ENCODE measurements at regions not wholly inside any gene's neighbourhood (a gene's known extent, or its start where the extent isn't known, plus 50 kb on each side); places are given as distances from the start of the nearest gene placed in this dataset.

GRCh38 chr12:42648061-42648460 is 58.5 kb upstream of the PRICKLE1 start:
- Histone ChIP-seq H3K4me3 (ENCODE audit: low read length) (no peak overlapping the region), H3K36me3 (ENCODE audit: insufficient read depth, low read length) (no peaks in the 10 kb centered on the region), H3K4me2 (ENCODE audit: low read length) (no peak overlapping the region), H3K9ac (ENCODE audit: low read length) (no peak overlapping the region), H3K27me3 (ENCODE audit: insufficient read depth, low read depth, low read length) (no peaks in the 10 kb centered on the region), H3K27ac (ENCODE audit: low read length) (no peak overlapping the region), H3K9me3 (ENCODE audit: low read length) (no peaks in the 10 kb centered on the region), H3K79me2 (replicated peaks; ENCODE audit: insufficient read depth, low read length) (no peaks in the 10 kb centered on the region), H3F3A (ENCODE audit: insufficient read depth, low read length, poor library complexity, severe bottlenecking) (no peaks in the 10 kb centered on the region), H4K20me1 (ENCODE audit: insufficient read depth) (no peaks in the 10 kb centered on the region), H3K9me2 (ENCODE audit: insufficient read depth, low read length) (no peaks in the 10 kb centered on the region), H2AFZ (ENCODE audit: low read depth, low read length) (no peak overlapping the region)
- TF ChIP-seq EP300 (conservative IDR thresholded peaks at IDR 0.05; ENCODE audit: poor library complexity, severe bottlenecking): no peak
- no peak for TF ChIP-seq MXI1 (conservative IDR thresholded peaks at IDR 0.05; ENCODE audit: poor library complexity, severe bottlenecking)
- TF ChIP-seq EZH2 (IDR thresholded peaks at IDR 0.05; ENCODE audit: borderline replicate concordance, insufficient read depth, low read length, poor library complexity, severe bottlenecking): no peak
- TF ChIP-seq TAF1 (IDR thresholded peaks at IDR 0.05; ENCODE audit: low read depth): no peak
- TF ChIP-seq SMC3 (conservative IDR thresholded peaks at IDR 0.05; ENCODE audit: poor library complexity): no peak
- TF ChIP-seq CTCF (IDR thresholded peaks at IDR 0.05; ENCODE audit: poor library complexity, severe bottlenecking): no peak
- TF ChIP-seq REST (IDR thresholded peaks at IDR 0.05; ENCODE audit: borderline replicate concordance): no peak
- TF ChIP-seq RAD21 (conservative IDR thresholded peaks at IDR 0.05): no peak
- no peak for TF ChIP-seq POLR2AphosphoS5 (IDR thresholded peaks at IDR 0.05)

GRCh38 chr12:42643881-42644579 is 54.5 kb upstream of the PRICKLE1 start:
- Histone ChIP-seq H3K4me2 (ENCODE audit: low read length) (no peak overlapping the region), H3K27me3 (ENCODE audit: insufficient read depth, low read depth, low read length) (no peaks in the 10 kb centered on the region), H3K9ac (ENCODE audit: low read length) (no peak overlapping the region), H2AFZ (ENCODE audit: low read depth, low read length) (no peak overlapping the region), H3K9me3 (ENCODE audit: low read length) (no peaks in the 10 kb centered on the region), H3K79me2 (replicated peaks; ENCODE audit: insufficient read depth, low read length) (no peaks in the 10 kb centered on the region), H4K20me1 (ENCODE audit: insufficient read depth) (no peaks in the 10 kb centered on the region), H3F3A (ENCODE audit: insufficient read depth, low read length, poor library complexity, severe bottlenecking) (no peaks in the 10 kb centered on the region), H3K9me2 (ENCODE audit: insufficient read depth, low read length) (no peaks in the 10 kb centered on the region), H3K27ac (ENCODE audit: low read length) (no peak overlapping the region), H3K36me3 (ENCODE audit: insufficient read depth, low read length) (no peaks in the 10 kb centered on the region), H3K4me3 (ENCODE audit: low read length) (no peak overlapping the region)
- TF ChIP-seq POLR2AphosphoS5 (IDR thresholded peaks at IDR 0.05) (no peak), REST (IDR thresholded peaks at IDR 0.05; ENCODE audit: borderline replicate concordance) (no peak), TAF1 (IDR thresholded peaks at IDR 0.05; ENCODE audit: low read depth) (no peak), EP300 (conservative IDR thresholded peaks at IDR 0.05; ENCODE audit: poor library complexity, severe bottlenecking) (no peak), MXI1 (conservative IDR thresholded peaks at IDR 0.05; ENCODE audit: poor library complexity, severe bottlenecking) (no peak), SMC3 (conservative IDR thresholded peaks at IDR 0.05; ENCODE audit: poor library complexity) (no peak), EZH2 (IDR thresholded peaks at IDR 0.05; ENCODE audit: borderline replicate concordance, insufficient read depth, low read length, poor library complexity, severe bottlenecking) (no peak)
